ENCODE measurements at regions not wholly inside any gene's neighbourhood (a gene's known extent, or its start where the extent isn't known, plus 50 kb on each side); places are given as distances from the start of the nearest gene placed in this dataset.

DNA sequence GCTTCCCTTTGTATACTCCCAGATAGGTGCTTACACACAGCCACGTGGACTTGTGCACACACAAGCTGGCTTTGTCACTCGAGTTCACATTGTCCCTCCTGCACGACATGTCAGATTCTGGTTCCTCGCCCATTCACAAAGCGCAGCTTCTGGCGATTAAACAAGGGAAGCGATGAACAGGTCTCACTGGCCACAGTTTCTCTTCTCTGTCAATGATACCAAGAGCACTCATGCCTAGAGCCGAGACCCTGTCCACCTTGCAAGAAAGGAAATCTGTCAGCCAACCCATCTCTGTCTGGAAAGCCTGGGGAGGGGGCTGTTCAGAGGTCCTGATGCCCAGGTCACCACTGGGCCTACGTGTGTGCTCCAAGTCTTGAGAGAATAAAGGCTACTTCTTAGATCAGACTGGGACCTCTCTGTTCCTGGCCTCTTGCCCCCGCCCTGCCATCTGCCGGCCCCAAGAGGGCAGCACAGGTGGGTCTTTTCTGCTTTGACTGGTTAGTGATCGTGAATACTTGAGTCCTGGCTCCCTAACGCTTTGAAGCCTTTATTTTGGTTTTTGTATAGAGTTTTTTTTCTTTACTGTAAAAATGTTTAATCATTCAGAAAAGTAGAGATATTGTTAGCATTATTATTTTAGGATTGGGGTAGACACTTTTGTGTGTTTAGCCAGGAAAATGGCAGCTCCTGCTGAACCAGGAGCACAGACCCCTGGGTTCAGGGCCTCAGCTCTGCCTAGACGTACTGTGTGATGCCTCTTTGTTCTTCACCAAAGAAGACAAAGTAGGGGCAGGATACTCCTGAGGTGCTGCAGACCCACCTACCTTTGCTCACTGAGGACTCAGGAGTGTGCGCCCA lies 104.7 kb downstream of the MRM1 start:
- Histone ChIP-seq H3K9ac (ENCODE audit: low read depth in 1 of 2, low read length in 2 of 2) (no peak overlapping the region), H3K27me3 (ENCODE audit: control insufficient read depth in 2 of 2, insufficient read depth in 2 of 2, low read length in 2 of 2) (peaks cover 7 to 9% of the 10 kb centered on the region in 2 donors), H3K4me1 (ENCODE audit: control insufficient read depth in 2 of 2, insufficient read depth in 2 of 2, low read length in 2 of 2) (peaks cover 8 to 21% of the 10 kb centered on the region in 2 donors), H3K27ac (ENCODE audit: low read depth in 2 of 2, low read length in 2 of 2) (no peak overlapping the region), H3K9me3 (ENCODE audit: control insufficient read depth in 2 of 2, low read length in 2 of 2) (no peaks in the 10 kb centered on the region), H3K4me3 (ENCODE audit: low read length in 2 of 2) (peak overlapping the region; percentile 42 to 53), H3K36me3 (ENCODE audit: control insufficient read depth in 2 of 2, insufficient read depth in 2 of 2, low read length in 2 of 2) (no peaks in the 10 kb centered on the region)

DNA sequence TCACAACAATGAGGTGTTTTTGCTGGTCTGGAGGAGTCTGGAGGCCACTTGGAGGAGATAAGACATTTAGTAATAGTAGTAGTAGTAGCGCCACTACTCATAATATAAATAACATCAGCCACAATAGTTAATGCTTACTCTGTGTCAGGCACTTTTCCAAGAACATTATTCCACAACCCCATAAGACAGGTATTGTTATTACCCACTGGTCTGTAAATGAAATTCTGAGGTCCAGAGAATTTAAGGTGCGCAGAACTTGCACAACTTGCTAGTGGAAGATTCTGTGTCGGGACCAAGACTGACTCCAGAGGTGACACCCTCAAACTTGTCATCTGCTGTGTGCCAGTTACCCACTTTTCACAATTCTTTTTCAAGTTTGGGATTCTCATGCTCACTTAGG lies 106.5 kb downstream of the MRM1 start:
- Histone ChIP-seq H3K36me3 (ENCODE audit: control insufficient read depth in 2 of 2, insufficient read depth in 2 of 2, low read length in 2 of 2) (no peaks in the 10 kb centered on the region), H3K4me3 (ENCODE audit: low read length in 2 of 2) (no peak overlapping the region), H3K9me3 (ENCODE audit: control insufficient read depth in 2 of 2, low read length in 2 of 2) (no peaks in the 10 kb centered on the region), H3K27me3 (ENCODE audit: control insufficient read depth in 2 of 2, insufficient read depth in 2 of 2, low read length in 2 of 2) (peaks cover 6 to 7% of the 10 kb centered on the region in 2 donors), H3K9ac (ENCODE audit: low read depth in 1 of 2, low read length in 2 of 2) (no peak overlapping the region), H3K27ac (ENCODE audit: low read depth in 2 of 2, low read length in 2 of 2) (no peak overlapping the region), H3K4me1 (ENCODE audit: control insufficient read depth in 2 of 2, insufficient read depth in 2 of 2, low read length in 2 of 2) (peaks cover 8 to 21% of the 10 kb centered on the region in 2 donors)

DNA sequence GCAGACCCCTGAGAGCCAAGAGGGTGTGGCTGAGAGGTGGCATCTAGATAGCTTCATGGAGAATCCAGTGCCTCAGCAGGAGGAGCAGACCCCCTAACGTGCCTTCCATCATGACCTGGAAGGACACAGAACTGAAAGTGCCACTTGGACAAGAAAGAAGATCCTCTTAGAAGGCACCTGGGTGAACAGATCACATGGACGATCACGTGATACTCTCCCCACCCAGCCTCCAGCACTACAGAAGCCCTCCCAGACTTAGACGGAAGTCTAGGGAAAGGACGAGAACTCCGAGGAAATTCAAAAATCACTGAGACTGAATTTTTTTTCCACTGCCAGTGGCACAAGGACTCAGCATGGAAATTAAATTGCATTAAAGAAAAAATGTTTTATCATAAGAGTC lies 113.4 kb downstream of the MRM1 start:
- H3K36me3 ChIP-seq (ENCODE audit: control insufficient read depth in 2 of 2, insufficient read depth in 2 of 2, low read length in 2 of 2), result no peaks in the 10 kb centered on the region
- no peaks in the 10 kb centered on the region for H3K4me1 ChIP-seq (ENCODE audit: control insufficient read depth in 2 of 2, insufficient read depth in 2 of 2, low read length in 2 of 2)
- H3K27me3 ChIP-seq (ENCODE audit: control insufficient read depth in 2 of 2, insufficient read depth in 2 of 2, low read length in 2 of 2), result no peaks in the 10 kb centered on the region
- no peak overlapping the region for H3K9ac ChIP-seq (ENCODE audit: low read depth in 1 of 2, low read length in 2 of 2)
- no peaks in the 10 kb centered on the region for H3K9me3 ChIP-seq (ENCODE audit: control insufficient read depth in 2 of 2, low read length in 2 of 2)
- no peak overlapping the region for H3K27ac ChIP-seq (ENCODE audit: low read depth in 2 of 2, low read length in 2 of 2)
- no peak overlapping the region for H3K4me3 ChIP-seq (ENCODE audit: low read length in 2 of 2)

GRCh38 chr17:36715951-36716350 lies 114.6 kb downstream of the MRM1 start:
- H3K27ac ChIP-seq (ENCODE audit: low read depth in 2 of 2, low read length in 2 of 2), result no peak overlapping the region
- no peaks in the 10 kb centered on the region for H3K36me3 ChIP-seq (ENCODE audit: control insufficient read depth in 2 of 2, insufficient read depth in 2 of 2, low read length in 2 of 2)
- H3K9me3 ChIP-seq (ENCODE audit: control insufficient read depth in 2 of 2, low read length in 2 of 2), result no peaks in the 10 kb centered on the region

GRCh38 chr17:36717088-36717487 lies 115.7 kb downstream of the MRM1 start:
- Histone ChIP-seq H3K4me3 (ENCODE audit: low read length in 2 of 2) (no peak overlapping the region), H3K9ac (ENCODE audit: low read depth in 1 of 2, low read length in 2 of 2) (no peak overlapping the region), H3K4me1 (ENCODE audit: control insufficient read depth in 2 of 2, insufficient read depth in 2 of 2, low read length in 2 of 2) (peaks cover 7% of the 10 kb centered on the region in 2 donors), H3K36me3 (ENCODE audit: control insufficient read depth in 2 of 2, insufficient read depth in 2 of 2, low read length in 2 of 2) (no peaks in the 10 kb centered on the region), H3K27ac (ENCODE audit: low read depth in 2 of 2, low read length in 2 of 2) (no peak overlapping the region), H3K9me3 (ENCODE audit: control insufficient read depth in 2 of 2, low read length in 2 of 2) (no peaks in the 10 kb centered on the region), H3K27me3 (ENCODE audit: control insufficient read depth in 2 of 2, insufficient read depth in 2 of 2, low read length in 2 of 2) (no peaks in the 10 kb centered on the region)

More at GRCh38 chr17:36715951-36716350, 114.6 kb downstream of the MRM1 start:
- H3K27me3 ChIP-seq (ENCODE audit: control insufficient read depth in 2 of 2, insufficient read depth in 2 of 2, low read length in 2 of 2), result no peaks in the 10 kb centered on the region
- no peak overlapping the region for H3K9ac ChIP-seq (ENCODE audit: low read depth in 1 of 2, low read length in 2 of 2)
- peaks cover 2% of the 10 kb centered on the region in 2 donors for H3K4me1 ChIP-seq (ENCODE audit: control insufficient read depth in 2 of 2, insufficient read depth in 2 of 2, low read length in 2 of 2)
- no peak overlapping the region for H3K4me3 ChIP-seq (ENCODE audit: low read length in 2 of 2)

DNA sequence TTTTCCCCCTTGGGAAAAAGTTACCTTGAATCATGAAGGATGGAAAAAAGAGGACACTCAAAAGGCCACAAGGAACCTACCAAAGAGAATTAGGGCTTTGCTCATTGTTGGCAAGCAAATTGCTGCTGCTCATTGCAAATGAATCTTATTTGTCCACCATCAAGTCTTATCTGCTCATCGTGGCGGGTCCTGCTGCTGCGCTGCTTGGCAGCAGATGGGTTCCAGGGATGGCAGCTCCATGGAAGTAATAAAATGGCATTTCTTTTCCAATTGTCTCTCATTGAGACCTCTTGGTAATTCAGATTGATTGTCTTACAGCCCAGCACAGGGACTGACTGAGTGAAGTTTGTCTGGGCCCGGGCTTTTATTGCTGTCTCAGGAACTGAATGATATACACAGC lies 118.7 kb downstream of the MRM1 start:
- H3K27me3 ChIP-seq (ENCODE audit: control insufficient read depth in 2 of 2, insufficient read depth in 2 of 2, low read length in 2 of 2), result no peaks in the 10 kb centered on the region
- H3K4me3 ChIP-seq (ENCODE audit: low read length in 2 of 2), result no peak overlapping the region

GRCh38 chr17:36721560-36722120 lies 120.3 kb downstream of the MRM1 start:
- Histone ChIP-seq H3K27me3 (ENCODE audit: control insufficient read depth in 2 of 2, insufficient read depth in 2 of 2, low read length in 2 of 2) (no peaks in the 10 kb centered on the region), H3K4me3 (ENCODE audit: low read length in 2 of 2) (peak overlapping the region; percentile 61 to 67), H3K27ac (ENCODE audit: low read depth in 2 of 2, low read length in 2 of 2) (peak overlapping the region; percentile 75 to 83), H3K4me1 (ENCODE audit: control insufficient read depth in 2 of 2, insufficient read depth in 2 of 2, low read length in 2 of 2) (peaks cover 10 to 14% of the 10 kb centered on the region in 2 donors), H3K9ac (ENCODE audit: low read depth in 1 of 2, low read length in 2 of 2) (peak overlapping the region; percentile 30 to 52), H3K9me3 (ENCODE audit: control insufficient read depth in 2 of 2, low read length in 2 of 2) (no peaks in the 10 kb centered on the region), H3K36me3 (ENCODE audit: control insufficient read depth in 2 of 2, insufficient read depth in 2 of 2, low read length in 2 of 2) (no peaks in the 10 kb centered on the region)

More for the DNA sequence above, 118.7 kb downstream of the MRM1 start:
- Histone ChIP-seq H3K9ac (ENCODE audit: low read depth in 1 of 2, low read length in 2 of 2) (no peak overlapping the region), H3K4me1 (ENCODE audit: control insufficient read depth in 2 of 2, insufficient read depth in 2 of 2, low read length in 2 of 2) (peaks cover 10 to 14% of the 10 kb centered on the region in 2 donors), H3K9me3 (ENCODE audit: control insufficient read depth in 2 of 2, low read length in 2 of 2) (no peaks in the 10 kb centered on the region), H3K36me3 (ENCODE audit: control insufficient read depth in 2 of 2, insufficient read depth in 2 of 2, low read length in 2 of 2) (no peaks in the 10 kb centered on the region), H3K27ac (ENCODE audit: low read depth in 2 of 2, low read length in 2 of 2) (no peak overlapping the region)

- H3K4me1 ChIP-seq (ENCODE audit: control insufficient read depth in 2 of 2, insufficient read depth in 2 of 2, low read length in 2 of 2), result peaks cover 10 to 14% of the 10 kb centered on the region in 2 donors
- no peaks in the 10 kb centered on the region for H3K27me3 ChIP-seq (ENCODE audit: control insufficient read depth in 2 of 2, insufficient read depth in 2 of 2, low read length in 2 of 2)
- peak overlapping the region; percentile 75 to 83 for H3K27ac ChIP-seq (ENCODE audit: low read depth in 2 of 2, low read length in 2 of 2)
- no peaks in the 10 kb centered on the region for H3K9me3 ChIP-seq (ENCODE audit: control insufficient read depth in 2 of 2, low read length in 2 of 2)
- H3K36me3 ChIP-seq (ENCODE audit: control insufficient read depth in 2 of 2, insufficient read depth in 2 of 2, low read length in 2 of 2), result no peaks in the 10 kb centered on the region
- H3K9ac ChIP-seq (ENCODE audit: low read depth in 1 of 2, low read length in 2 of 2), result peak overlapping the region; percentile 52 to 72
- H3K4me3 ChIP-seq (ENCODE audit: low read length in 2 of 2), result peak overlapping the region; percentile 61 to 67
These were observed 120.9 kb downstream of the MRM1 start for GRCh38 chr17:36722121-36722902.

GRCh38 chr17:36722903-36723263 lies 121.5 kb downstream of the MRM1 start:
- peak overlapping the region in 1 of 2 donors; percentile 72 for H3K9ac ChIP-seq (ENCODE audit: low read depth in 1 of 2, low read length in 2 of 2)
- peak overlapping the region; percentile 75 to 83 for H3K27ac ChIP-seq (ENCODE audit: low read depth in 2 of 2, low read length in 2 of 2)
- no peaks in the 10 kb centered on the region for H3K36me3 ChIP-seq (ENCODE audit: control insufficient read depth in 2 of 2, insufficient read depth in 2 of 2, low read length in 2 of 2)
- no peaks in the 10 kb centered on the region for H3K27me3 ChIP-seq (ENCODE audit: control insufficient read depth in 2 of 2, insufficient read depth in 2 of 2, low read length in 2 of 2)
- H3K9me3 ChIP-seq (ENCODE audit: control insufficient read depth in 2 of 2, low read length in 2 of 2), result no peaks in the 10 kb centered on the region
- peaks cover 10 to 14% of the 10 kb centered on the region in 2 donors for H3K4me1 ChIP-seq (ENCODE audit: control insufficient read depth in 2 of 2, insufficient read depth in 2 of 2, low read length in 2 of 2)
- H3K4me3 ChIP-seq (ENCODE audit: low read length in 2 of 2), result peak overlapping the region; percentile 61 to 67
